K562 (cell line): ENCODE measurements at regions not wholly inside any gene's neighbourhood (a gene's known extent, or its start where the extent isn't known, plus 50 kb on each side); places are given as distances from the start of the nearest gene placed in this dataset.

Experiments used
- CTCF ChIP-seq, 3 experiments: IDR thresholded peaks in 2 of 3; conservative IDR thresholded peaks in 1 of 3; 2 replicates each; pipeline ENCODE4 v1.5.1; 2011 to 2012; ENCODE audit warnings: low read length in 3 of 3, mild to moderate bottlenecking in 3 of 3, control low read depth in 2 of 3, improper control_type of control experiment in 1 of 3, inconsistent platforms in 1 of 3, low read depth in 1 of 3, mixed read lengths in 1 of 3, moderate library complexity in 1 of 3; ENCODE audit not compliant: insufficient read depth in 2 of 3
- E2F6 ChIP-seq, 2 experiments: IDR thresholded peaks; 2 replicates each; pipeline ENCODE4 v1.6.1; 2011; ENCODE audit warnings: borderline replicate concordance in 1 of 2, control low read depth in 1 of 2, low read depth in 1 of 2, low read length in 1 of 2, mild to moderate bottlenecking in 1 of 2, mixed read lengths in 1 of 2, moderate library complexity in 1 of 2; ENCODE audit not compliant: insufficient read depth in 1 of 2, insufficient read length in 1 of 2, poor library complexity in 1 of 2, severe bottlenecking in 1 of 2; ENCODE audit errors: extremely low read depth in 1 of 2
- GTF2F1 ChIP-seq: IDR thresholded peaks from 2 replicates; pipeline ENCODE4 v1.6.1; 2011; ENCODE audit warnings: low read depth, low read length, improper control_type of control experiment
- TBL1XR1 ChIP-seq, 2 experiments: IDR thresholded peaks; 2 replicates each; pipeline ENCODE4 v1.6.1; 2012; ENCODE audit warnings: improper control_type of control experiment in 2 of 2, low read length in 2 of 2, mild to moderate bottlenecking in 1 of 2
- ZNF561 ChIP-seq: fragments of 450-650 bp; formaldehyde crosslinking; conservative IDR thresholded peaks from 2 replicates; pipeline ENCODE4 v1.4.0; 2020; ENCODE audit warnings: mild to moderate bottlenecking, moderate library complexity
- TF ChIP-seq, protein P1 (sequence below): fragments of 250-450 bp; sonication (Bioruptor Pico); IDR thresholded peaks from 2 replicates; pipeline ENCODE4 v1.4.0; 2020; ENCODE audit warnings: mild to moderate bottlenecking, moderate library complexity

DNA sequence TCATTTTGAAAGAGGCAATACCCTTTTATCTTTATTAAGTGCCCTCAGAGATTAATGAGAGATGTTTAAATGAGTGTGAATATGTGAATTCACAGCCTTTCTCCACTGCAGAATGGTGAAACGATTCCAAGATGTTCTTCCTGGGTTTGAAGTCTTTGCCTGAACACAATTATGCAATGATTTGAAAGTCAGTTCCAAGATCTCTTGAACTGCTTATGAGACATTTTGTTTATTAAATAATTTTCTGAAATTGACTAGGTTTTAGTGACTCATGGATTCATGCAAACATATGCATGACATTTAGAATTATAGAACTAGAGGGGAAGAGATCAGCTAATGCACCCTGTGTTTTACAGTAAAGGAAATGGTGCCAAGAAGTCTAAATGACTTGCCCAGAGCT lies 118.1 kb upstream of the SLC38A2 start (continued):
- TF ChIP-seq, protein P1, sequence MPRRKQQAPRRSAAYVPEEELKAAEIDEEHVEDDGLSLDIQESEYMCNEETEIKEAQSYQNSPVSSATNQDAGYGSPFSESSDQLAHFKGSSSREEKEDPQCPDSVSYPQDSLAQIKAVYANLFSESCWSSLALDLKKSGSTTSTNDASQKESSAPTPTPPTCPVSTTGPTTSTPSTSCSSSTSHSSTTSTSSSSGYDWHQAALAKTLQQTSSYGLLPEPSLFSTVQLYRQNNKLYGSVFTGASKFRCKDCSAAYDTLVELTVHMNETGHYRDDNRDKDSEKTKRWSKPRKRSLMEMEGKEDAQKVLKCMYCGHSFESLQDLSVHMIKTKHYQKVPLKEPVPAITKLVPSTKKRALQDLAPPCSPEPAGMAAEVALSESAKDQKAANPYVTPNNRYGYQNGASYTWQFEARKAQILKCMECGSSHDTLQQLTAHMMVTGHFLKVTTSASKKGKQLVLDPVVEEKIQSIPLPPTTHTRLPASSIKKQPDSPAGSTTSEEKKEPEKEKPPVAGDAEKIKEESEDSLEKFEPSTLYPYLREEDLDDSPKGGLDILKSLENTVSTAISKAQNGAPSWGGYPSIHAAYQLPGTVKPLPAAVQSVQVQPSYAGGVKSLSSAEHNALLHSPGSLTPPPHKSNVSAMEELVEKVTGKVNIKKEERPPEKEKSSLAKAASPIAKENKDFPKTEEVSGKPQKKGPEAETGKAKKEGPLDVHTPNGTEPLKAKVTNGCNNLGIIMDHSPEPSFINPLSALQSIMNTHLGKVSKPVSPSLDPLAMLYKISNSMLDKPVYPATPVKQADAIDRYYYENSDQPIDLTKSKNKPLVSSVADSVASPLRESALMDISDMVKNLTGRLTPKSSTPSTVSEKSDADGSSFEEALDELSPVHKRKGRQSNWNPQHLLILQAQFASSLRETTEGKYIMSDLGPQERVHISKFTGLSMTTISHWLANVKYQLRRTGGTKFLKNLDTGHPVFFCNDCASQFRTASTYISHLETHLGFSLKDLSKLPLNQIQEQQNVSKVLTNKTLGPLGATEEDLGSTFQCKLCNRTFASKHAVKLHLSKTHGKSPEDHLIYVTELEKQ (CRISPR knock-in tag), result no peak
- TF ChIP-seq GTF2F1 (no peak), ZNF561 (CRISPR knock-in tag) (no peak), E2F6 (IDR thresholded peaks at IDR 0.05; ENCODE audit: borderline replicate concordance in 1 of 2, extremely low read depth in 1 of 2, insufficient read depth in 1 of 2, insufficient read length in 1 of 2, low read depth in 1 of 2, low read length in 1 of 2, poor library complexity in 1 of 2, severe bottlenecking in 1 of 2) (no peak), CTCF (IDR thresholded peaks at IDR 0.05 in 2 of 3, conservative IDR thresholded peaks at IDR 0.05 in 1 of 3; ENCODE audit: insufficient read depth in 2 of 3, low read depth in 1 of 3, low read length in 3 of 3) (no peak), TBL1XR1 (IDR thresholded peaks at IDR 0.05; ENCODE audit: low read length in 2 of 2) (no peak)
